ENCODE measurements at regions not wholly inside any gene's neighbourhood (a gene's known extent, or its start where the extent isn't known, plus 50 kb on each side); places are given as distances from the start of the nearest gene placed in this dataset.

DNA sequence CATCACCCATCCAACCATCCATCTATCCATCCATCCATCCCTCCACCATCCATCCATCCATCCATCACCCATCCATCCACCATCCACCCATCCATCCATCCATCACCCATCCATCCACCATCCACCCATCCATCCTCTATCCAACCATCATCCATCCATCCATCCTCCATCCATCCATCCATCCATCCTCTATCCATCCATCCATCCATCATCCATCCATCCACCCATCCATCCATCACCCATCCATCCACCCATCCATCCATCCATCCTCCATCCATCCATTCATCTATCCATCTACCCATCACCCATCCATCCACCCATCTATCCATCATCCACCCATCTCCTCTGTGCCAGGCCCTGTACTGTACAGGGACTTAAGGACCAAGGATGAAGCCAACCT lies 62.2 kb upstream of the WNT11 start:
- Mint-ChIP-seq H3K36me3 (ENCODE audit: insufficient read depth) (no peaks in the 10 kb centered on the region), H3K27me3 (peaks cover 0 to 26% of the 10 kb centered on the region in 2 donors), H3K4me3 (no peak overlapping the region), H3K4me1 (ENCODE audit: low read depth in 2 of 2) (peaks cover 0 to 3% of the 10 kb centered on the region in 2 donors), H3K9me3 (no peaks in the 10 kb centered on the region), H3K27ac (no peak overlapping the region)
- ATAC-seq (replicated peaks), result no peak
- no peak for DNase-seq

DNA sequence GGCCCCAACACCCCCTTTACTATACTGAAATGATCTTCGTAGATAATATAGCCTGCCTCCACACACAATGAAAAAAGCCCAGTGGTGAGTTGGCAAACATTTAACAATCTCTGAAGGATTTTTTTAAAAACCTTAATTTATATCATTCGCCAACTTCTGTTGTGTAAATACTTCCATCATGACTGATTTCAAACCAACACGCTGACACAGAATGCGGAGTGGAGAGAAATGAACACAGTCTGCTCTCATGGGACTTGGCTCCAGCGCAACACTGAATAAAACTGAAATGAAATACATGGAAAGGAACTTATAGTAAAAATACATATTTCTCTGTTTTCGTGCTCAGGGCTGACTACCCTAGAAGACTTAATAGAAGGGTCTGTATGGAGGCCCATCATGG lies 61.3 kb upstream of the WNT11 start:
- DNase-seq (no peak), ATAC-seq (replicated peaks) (no peak)
- Mint-ChIP-seq H3K4me3 (no peak overlapping the region), H3K36me3 (ENCODE audit: insufficient read depth) (no peaks in the 10 kb centered on the region), H3K27me3 (peaks cover 0 to 26% of the 10 kb centered on the region in 2 donors), H3K27ac (no peak overlapping the region), H3K9me3 (no peaks in the 10 kb centered on the region), H3K4me1 (ENCODE audit: low read depth in 2 of 2) (peaks cover 0 to 3% of the 10 kb centered on the region in 2 donors)

DNA sequence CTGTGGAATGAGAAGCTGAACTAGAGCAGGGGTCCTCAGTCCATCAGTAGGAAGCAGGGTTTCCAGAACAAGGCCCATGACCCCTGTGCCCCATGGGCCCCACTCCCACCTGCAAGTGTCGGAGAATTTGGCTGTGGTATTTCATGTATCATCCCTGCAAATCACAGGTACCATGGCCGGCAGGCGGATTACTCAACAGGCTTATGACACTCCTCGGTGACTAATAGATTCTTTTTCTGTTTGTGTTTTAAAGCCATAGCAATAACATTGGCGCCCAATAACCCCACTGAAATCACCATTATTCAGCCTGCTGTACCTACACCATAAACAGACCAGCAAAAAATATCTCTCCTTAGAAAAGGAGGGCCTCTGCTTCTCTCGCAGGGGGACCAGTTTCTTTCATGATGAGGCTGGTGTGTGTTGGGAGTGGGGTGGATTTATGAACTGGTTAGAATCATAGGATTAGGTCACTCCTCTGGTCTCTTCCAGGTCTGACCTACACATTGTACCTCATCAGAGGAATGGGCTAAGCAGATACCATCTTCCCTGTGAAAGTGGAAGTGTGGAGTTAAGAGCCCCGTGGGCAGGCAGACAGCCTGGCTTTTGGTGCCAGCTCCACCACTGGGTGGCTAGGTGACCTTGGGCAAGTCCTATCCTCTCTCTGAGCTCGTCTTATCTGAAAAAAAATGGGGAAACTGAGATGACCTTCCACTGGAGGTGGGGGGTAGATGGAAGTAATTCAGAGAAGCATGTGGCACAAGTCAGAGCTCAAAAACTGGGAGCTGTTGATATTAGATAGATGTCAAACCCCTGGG lies 60.2 kb upstream of the WNT11 start:
- H3K27me3 Mint-ChIP-seq, result peaks cover 0 to 23% of the 10 kb centered on the region in 2 donors
- ATAC-seq (replicated peaks), result no peak
- peaks cover 0 to 3% of the 10 kb centered on the region in 2 donors for H3K4me1 Mint-ChIP-seq (ENCODE audit: low read depth in 2 of 2)
- no peak overlapping the region for H3K4me3 Mint-ChIP-seq
- no peak overlapping the region for H3K27ac Mint-ChIP-seq
- no peaks in the 10 kb centered on the region for H3K9me3 Mint-ChIP-seq
- no peaks in the 10 kb centered on the region for H3K36me3 Mint-ChIP-seq (ENCODE audit: insufficient read depth)
- DNase-seq, result no peak

DNA sequence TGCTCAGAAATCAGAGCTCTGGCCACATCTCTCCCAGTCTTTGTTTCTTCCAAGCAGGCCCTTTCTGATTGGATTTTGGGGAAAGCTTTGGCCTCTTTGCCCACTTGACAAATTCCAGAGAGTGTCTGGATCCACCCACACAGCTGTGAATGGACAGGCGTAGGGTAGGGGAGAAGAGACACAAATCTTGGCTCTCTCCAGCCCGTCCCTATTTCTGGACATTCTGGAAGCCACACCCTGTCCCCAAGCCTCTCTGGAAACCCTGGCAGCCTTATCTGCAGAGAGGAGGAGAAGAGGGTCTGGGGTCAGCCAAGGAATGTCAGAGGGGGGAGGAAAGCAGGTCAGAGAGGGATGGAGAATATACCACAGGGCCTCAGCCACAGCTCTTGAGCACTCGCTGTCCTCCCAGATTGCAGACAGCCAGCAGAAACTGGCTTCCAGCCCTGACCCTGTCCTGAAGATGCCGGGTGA lies 59.5 kb upstream of the WNT11 start:
- DNase-seq (no peak), ATAC-seq (replicated peaks) (no peak)
- peaks cover 0 to 19% of the 10 kb centered on the region in 2 donors for H3K27me3 Mint-ChIP-seq
- H3K36me3 Mint-ChIP-seq (ENCODE audit: insufficient read depth), result no peaks in the 10 kb centered on the region
- H3K4me1 Mint-ChIP-seq (ENCODE audit: low read depth in 2 of 2), result peaks cover 0 to 3% of the 10 kb centered on the region in 2 donors
- no peaks in the 10 kb centered on the region for H3K9me3 Mint-ChIP-seq
- no peak overlapping the region for H3K4me3 Mint-ChIP-seq
- H3K27ac Mint-ChIP-seq, result no peak overlapping the region

DNA sequence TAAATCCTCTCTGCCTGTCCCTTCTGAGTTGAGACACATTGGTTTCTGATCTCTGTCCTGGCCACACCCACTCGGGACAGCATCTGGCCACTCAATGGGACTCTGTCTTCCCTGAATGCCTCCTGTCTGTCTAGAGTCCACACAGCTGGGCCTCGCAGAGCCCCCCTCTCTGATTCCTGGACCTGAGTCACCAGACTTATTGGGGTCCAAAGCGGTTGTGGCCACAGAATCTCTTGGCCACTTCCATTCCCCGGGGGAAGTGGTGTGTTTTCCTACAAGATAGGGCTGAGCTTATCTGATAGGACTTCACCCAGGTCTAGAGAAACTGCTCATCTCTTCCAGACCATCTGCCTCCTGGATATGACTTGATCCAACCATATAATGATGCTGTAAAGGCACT lies 57.4 kb upstream of the WNT11 start:
- H3K27me3 Mint-ChIP-seq, result peaks cover 0 to 8% of the 10 kb centered on the region in 2 donors
- H3K4me3 Mint-ChIP-seq, result no peak overlapping the region
- ATAC-seq (replicated peaks) (no peak), DNase-seq (no peak)
- H3K9me3 Mint-ChIP-seq, result no peaks in the 10 kb centered on the region
- H3K27ac Mint-ChIP-seq, result no peak overlapping the region
- no peaks in the 10 kb centered on the region for H3K36me3 Mint-ChIP-seq (ENCODE audit: insufficient read depth)
- H3K4me1 Mint-ChIP-seq (ENCODE audit: low read depth in 2 of 2), result peaks cover 0 to 3% of the 10 kb centered on the region in 2 donors

DNA sequence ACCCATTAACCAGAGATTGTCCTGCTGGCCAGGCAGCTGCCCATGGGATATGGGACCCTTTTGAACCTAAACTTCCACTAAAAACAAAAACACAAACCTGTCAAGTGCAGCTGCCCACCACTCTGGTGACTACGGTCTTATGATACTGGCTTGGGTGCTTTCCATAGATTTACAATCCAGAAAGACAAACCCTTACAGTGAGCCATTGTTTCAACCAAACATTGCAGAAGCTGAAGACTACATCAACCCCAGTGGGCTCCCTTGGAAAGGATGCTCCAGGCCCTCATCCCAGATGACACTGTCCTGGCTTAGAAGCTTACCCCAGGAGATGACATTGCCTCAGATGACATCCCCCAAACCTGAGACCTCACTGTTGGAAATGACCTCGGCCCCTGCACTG lies 56.9 kb upstream of the WNT11 start:
- ATAC-seq (replicated peaks) (no peak), DNase-seq (no peak)
- peaks cover 0 to 3% of the 10 kb centered on the region in 2 donors for H3K27me3 Mint-ChIP-seq
- no peaks in the 10 kb centered on the region for H3K9me3 Mint-ChIP-seq
- H3K4me1 Mint-ChIP-seq (ENCODE audit: low read depth in 2 of 2), result peaks cover 0 to 3% of the 10 kb centered on the region in 2 donors
- H3K27ac Mint-ChIP-seq, result no peak overlapping the region
- H3K36me3 Mint-ChIP-seq (ENCODE audit: insufficient read depth), result no peaks in the 10 kb centered on the region
- H3K4me3 Mint-ChIP-seq, result no peak overlapping the region

DNA sequence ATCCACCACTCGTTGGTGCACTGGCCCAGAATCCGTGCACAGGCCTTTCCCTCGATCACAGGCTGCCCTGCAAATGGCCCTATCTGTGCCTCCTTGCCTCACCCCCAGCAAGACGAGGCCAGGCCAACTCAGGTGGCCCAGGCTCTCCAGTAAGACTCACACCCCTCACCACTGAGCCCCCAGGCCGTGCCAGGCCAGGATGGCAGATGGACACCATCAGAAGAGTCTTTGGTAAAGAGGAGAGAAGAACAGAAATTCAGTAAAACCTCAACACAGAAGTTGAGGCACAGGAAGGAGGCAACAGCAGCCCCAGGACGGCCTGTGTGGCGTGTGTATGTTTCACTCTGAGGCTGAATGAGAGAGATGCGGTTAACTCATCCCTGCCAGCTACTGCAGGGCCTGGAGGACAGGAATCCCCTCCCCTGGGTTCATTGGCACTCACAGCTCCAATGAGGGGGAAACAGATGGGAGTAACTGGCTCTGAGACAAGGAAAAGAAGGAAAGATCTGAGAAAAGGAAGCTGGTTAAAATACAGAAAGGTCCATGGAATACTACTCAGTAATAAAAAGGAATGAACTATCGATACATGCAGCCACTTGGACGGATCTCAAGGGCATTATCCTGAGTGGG lies 54.1 kb upstream of the WNT11 start:
- no peak for DNase-seq
- H3K27me3 Mint-ChIP-seq, result peaks cover 0 to 4% of the 10 kb centered on the region in 2 donors
- H3K4me3 Mint-ChIP-seq, result no peak overlapping the region
- no peak for ATAC-seq (replicated peaks)
- no peaks in the 10 kb centered on the region for H3K36me3 Mint-ChIP-seq (ENCODE audit: insufficient read depth)
- no peaks in the 10 kb centered on the region for H3K9me3 Mint-ChIP-seq
- H3K4me1 Mint-ChIP-seq (ENCODE audit: low read depth in 2 of 2), result no peaks in the 10 kb centered on the region
- no peak overlapping the region for H3K27ac Mint-ChIP-seq

DNA sequence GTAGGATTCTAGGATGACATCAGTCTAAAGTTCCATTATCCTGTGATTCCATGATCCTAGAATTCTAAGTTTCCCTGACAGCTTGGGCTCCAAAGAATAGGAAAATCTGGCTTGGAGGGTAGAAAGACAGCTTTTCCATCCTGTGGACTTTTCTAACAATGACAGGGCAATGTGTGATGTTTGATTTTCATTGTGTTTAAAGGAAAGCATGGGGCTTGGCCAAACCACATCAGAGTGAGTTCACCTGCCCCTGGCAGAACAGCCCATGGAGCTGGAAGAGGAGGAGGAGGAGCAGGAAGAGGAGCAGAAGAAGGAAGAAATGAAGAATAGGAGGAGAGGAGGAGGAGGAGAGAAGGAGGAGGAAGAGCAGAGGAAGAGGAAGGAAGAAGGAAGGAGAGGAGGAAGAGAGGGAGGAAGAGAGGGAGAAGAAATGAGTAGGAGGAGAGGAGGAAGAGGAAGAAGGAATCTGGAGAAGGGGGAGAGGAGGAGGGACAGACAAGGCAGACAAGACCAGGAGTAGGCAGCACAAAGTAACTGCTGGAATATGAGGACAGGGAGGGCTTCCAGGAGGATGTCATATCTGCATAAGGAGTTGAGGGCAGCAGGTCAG lies 53.1 kb upstream of the WNT11 start:
- no peak for DNase-seq
- no peak overlapping the region for H3K4me3 Mint-ChIP-seq
- no peaks in the 10 kb centered on the region for H3K4me1 Mint-ChIP-seq (ENCODE audit: low read depth in 2 of 2)
- H3K27me3 Mint-ChIP-seq, result peaks cover 0 to 14% of the 10 kb centered on the region in 2 donors
- no peaks in the 10 kb centered on the region for H3K36me3 Mint-ChIP-seq (ENCODE audit: insufficient read depth)
- H3K9me3 Mint-ChIP-seq, result no peaks in the 10 kb centered on the region
- no peak overlapping the region for H3K27ac Mint-ChIP-seq
- ATAC-seq (replicated peaks), result no peak

DNA sequence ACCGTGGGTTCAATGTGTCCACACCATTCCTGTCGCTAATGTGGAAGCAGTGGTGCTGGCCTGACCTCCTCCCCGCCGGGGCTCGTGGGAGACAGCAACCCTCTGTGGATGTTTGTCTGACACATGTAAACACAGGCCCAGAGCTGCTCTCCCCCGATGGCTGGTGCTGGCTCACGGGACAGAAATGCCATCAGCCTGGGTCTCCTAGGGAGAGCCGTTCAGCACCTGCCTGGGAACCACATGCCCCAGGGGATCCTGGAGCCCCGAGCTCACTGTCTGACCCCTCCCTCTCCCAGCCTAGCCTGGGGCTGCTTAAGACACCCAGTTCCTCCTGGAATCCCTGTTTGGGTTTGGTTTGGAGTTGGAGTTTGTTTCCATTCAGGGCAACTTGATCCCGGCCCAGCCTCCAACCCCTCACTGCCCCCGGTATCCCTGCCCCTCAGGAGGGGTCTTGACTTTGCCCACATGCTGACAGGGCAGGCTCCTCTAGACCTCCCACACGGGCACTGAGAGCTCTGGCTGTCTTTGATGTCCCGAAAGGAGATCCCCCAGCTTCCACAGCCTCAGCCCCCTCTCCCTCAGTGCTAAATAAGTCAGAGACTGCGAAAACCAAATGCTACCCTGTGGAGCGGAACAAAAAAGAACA lies 50.9 kb upstream of the WNT11 start:
- no peak overlapping the region for H3K27ac Mint-ChIP-seq
- H3K36me3 Mint-ChIP-seq (ENCODE audit: insufficient read depth), result no peaks in the 10 kb centered on the region
- ATAC-seq (replicated peaks) (no peak), DNase-seq (no peak)
- no peak overlapping the region for H3K4me3 Mint-ChIP-seq
- no peaks in the 10 kb centered on the region for H3K9me3 Mint-ChIP-seq
- H3K4me1 Mint-ChIP-seq (ENCODE audit: low read depth in 2 of 2), result no peaks in the 10 kb centered on the region
- peaks cover 12 to 36% of the 10 kb centered on the region in 2 donors for H3K27me3 Mint-ChIP-seq

DNA sequence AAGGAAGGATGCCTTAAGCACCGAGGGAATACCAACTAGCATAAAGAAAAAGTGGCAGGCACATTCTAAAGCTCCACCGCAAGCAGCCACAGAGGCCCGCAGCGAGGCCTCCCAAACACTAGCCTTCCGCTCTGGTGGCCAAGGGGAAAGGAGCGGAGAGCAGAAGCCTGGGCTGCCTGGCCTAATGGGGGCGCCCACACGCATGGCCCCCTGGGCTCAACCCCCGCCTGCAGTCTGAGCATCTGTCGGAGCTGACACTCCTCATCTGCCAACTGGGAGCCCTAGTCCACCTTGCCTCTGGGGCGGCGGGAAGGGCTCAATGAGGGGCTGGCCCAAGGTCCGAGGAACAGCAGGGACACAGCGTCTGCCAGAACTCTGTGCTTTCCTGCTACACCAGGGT lies 50.1 kb upstream of the WNT11 start:
- ATAC-seq (replicated peaks) (no peak), DNase-seq (no peak)
- peaks cover 19 to 44% of the 10 kb centered on the region in 2 donors for H3K27me3 Mint-ChIP-seq
- no peaks in the 10 kb centered on the region for H3K4me1 Mint-ChIP-seq (ENCODE audit: low read depth in 2 of 2)
- H3K4me3 Mint-ChIP-seq, result no peak overlapping the region
- no peaks in the 10 kb centered on the region for H3K36me3 Mint-ChIP-seq (ENCODE audit: insufficient read depth)
- H3K27ac Mint-ChIP-seq, result no peak overlapping the region
- H3K9me3 Mint-ChIP-seq, result no peaks in the 10 kb centered on the region
